ENCODE measurements at regions not wholly inside any gene's neighbourhood (a gene's known extent, or its start where the extent isn't known, plus 50 kb on each side); places are given as distances from the start of the nearest gene placed in this dataset.
"Not testable (repeated sequence)": the region's sequence is repeated elsewhere in the genome, so short reads cannot be mapped to it uniquely, and the experiment has no call there.

GRCh38 chr4:149116806-149117205 is 674.6 kb upstream of the NR3C2 start:
- no peak for DNase-seq

GRCh38 chr4:149113804-149114430 is 671.7 kb upstream of the NR3C2 start:
- no peak for DNase-seq

- no peak for DNase-seq
Measured at GRCh38 chr4:149112109-149112508, 669.9 kb upstream of the NR3C2 start.

GRCh38 chr4:149110481-149110880 is 668.3 kb upstream of the NR3C2 start:
- no peak for DNase-seq

GRCh38 chr4:149108626-149109025 is 666.4 kb upstream of the NR3C2 start:
- no peak for DNase-seq

GRCh38 chr4:149102765-149103164 is 660.6 kb upstream of the NR3C2 start:
- no peak for DNase-seq

GRCh38 chr4:149101649-149102048 is 659.4 kb upstream of the NR3C2 start:
- no peak for DNase-seq

GRCh38 chr4:149095811-149096210 is 653.6 kb upstream of the NR3C2 start:
- no peak for DNase-seq

GRCh38 chr4:149095001-149095400 is 652.8 kb upstream of the NR3C2 start:
- DNase-seq: no peak

- DNase-seq: no peak
Measured at GRCh38 chr4:149084144-149084543, 641.9 kb upstream of the NR3C2 start.

GRCh38 chr4:149077181-149077580 is 635.0 kb upstream of the NR3C2 start:
- no peak for DNase-seq

- DNase-seq: no peak
Measured at GRCh38 chr4:149076401-149076800, 634.2 kb upstream of the NR3C2 start.

- no peak for DNase-seq
Measured at GRCh38 chr4:149072384-149072783, 630.2 kb upstream of the NR3C2 start.

- no peak for DNase-seq
Measured at GRCh38 chr4:149065753-149066152, 623.5 kb upstream of the NR3C2 start.

- DNase-seq: no peak
Measured at GRCh38 chr4:149062997-149063396, 620.8 kb upstream of the NR3C2 start.

GRCh38 chr4:149057594-149057993 is 615.4 kb upstream of the NR3C2 start:
- DNase-seq: no peak

- no peak for DNase-seq
Measured at GRCh38 chr4:149056615-149057014, 614.4 kb upstream of the NR3C2 start.

GRCh38 chr4:149055624-149056023 is 613.4 kb upstream of the NR3C2 start:
- DNase-seq: no peak

- no peak for DNase-seq
Measured at GRCh38 chr4:149050840-149051239, 608.6 kb upstream of the NR3C2 start.

- DNase-seq: no peak
Measured at GRCh38 chr4:149048451-149049143, 606.4 kb upstream of the NR3C2 start.

GRCh38 chr4:149047368-149047767 is 605.2 kb upstream of the NR3C2 start:
- DNase-seq: no peak

GRCh38 chr4:149045731-149046130 is 603.5 kb upstream of the NR3C2 start:
- no peak for DNase-seq

- not testable (repeated sequence) for DNase-seq
Measured at GRCh38 chr4:149039786-149040185, 597.6 kb upstream of the NR3C2 start.

GRCh38 chr4:149031399-149031798 is 589.2 kb upstream of the NR3C2 start:
- DNase-seq: no peak
